Upper lobe of left lung (tissue), 4 donors: ENCODE measurements at regions not wholly inside any gene's neighbourhood (a gene's known extent, or its start where the extent isn't known, plus 50 kb on each side); places are given as distances from the start of the nearest gene placed in this dataset.

ENCODE experiments used
- CTCF ChIP-seq, 6 experiments: fragments of 450-650 bp in 4 of 6; fragments of 200-600 bp in 2 of 6; sonication (generic) in 2 of 6; IDR thresholded peaks; one replicate each; pipeline ENCODE4 v1.5.1; 2016 to 2019; ENCODE audit warnings: antibody characterized with exemption in 6 of 6
- EP300 ChIP-seq, 4 donors: sonication (generic); formaldehyde crosslinking; IDR thresholded peaks; one replicate each; pipeline ENCODE4 v1.5.1; 2017; ENCODE audit warnings: antibody characterized with exemption in 4 of 4, control low read depth in 2 of 4
- POLR2AphosphoS5 ChIP-seq, 2 donors: sonication (generic); formaldehyde crosslinking; IDR thresholded peaks; one replicate each; pipeline ENCODE4 v1.5.1; 2017; ENCODE audit warnings: antibody characterized with exemption in 2 of 2

- TF ChIP-seq EP300 (IDR thresholded peaks at IDR 0.05) (no peak), POLR2AphosphoS5 (IDR thresholded peaks at IDR 0.05) (no peak), CTCF (IDR thresholded peaks at IDR 0.05) (no peak)
Measured at GRCh38 chrX:127317159-127317558, 497.6 kb downstream of the PRR32 start.
